OCI-LY1 (cell line): ENCODE measurements at regions not wholly inside any gene's neighbourhood (a gene's known extent, or its start where the extent isn't known, plus 50 kb on each side); places are given as distances from the start of the nearest gene placed in this dataset.

Source experiments
- EZH2 ChIP-seq: fragments of 200-600 bp; sonication (generic), shearing (Covaris generic); IDR thresholded peaks from 2 replicates; pipeline ENCODE4 v1.8.0; 2017; ENCODE audit warnings: borderline replicate concordance, mixed run types, mild to moderate bottlenecking, antibody characterized with exemption, low read length, moderate library complexity, mixed read lengths
- TF ChIP-seq, protein P1 (sequence below): fragments of 200-600 bp; sonication (generic), shearing (Covaris generic); IDR thresholded peaks from 2 replicates; pipeline ENCODE4 v1.5.1; 2017; ENCODE audit warnings: mild to moderate bottlenecking, antibody characterized with exemption, low read length, moderate library complexity, mixed read lengths

DNA sequence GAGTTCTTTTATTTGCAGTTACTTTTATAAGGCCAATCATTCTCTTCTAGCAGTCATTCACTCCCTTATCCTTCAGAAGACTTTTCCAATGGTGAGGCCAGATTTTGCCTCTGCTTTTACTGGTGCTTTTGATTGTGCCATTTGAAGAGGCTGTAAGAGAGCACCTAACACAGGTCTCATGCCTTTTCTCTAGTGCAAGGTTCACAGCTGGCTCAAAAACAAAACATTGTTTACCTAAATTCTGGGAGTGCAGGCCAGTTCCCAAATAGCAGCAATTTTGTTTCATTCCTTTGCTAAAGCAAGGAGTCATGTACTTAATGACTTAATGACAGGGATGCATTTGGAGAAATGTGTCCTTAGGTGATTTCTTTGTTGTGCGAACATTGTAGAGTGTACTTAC is 192.0 kb downstream of the SYT10 start:
- TF ChIP-seq, protein P1, sequence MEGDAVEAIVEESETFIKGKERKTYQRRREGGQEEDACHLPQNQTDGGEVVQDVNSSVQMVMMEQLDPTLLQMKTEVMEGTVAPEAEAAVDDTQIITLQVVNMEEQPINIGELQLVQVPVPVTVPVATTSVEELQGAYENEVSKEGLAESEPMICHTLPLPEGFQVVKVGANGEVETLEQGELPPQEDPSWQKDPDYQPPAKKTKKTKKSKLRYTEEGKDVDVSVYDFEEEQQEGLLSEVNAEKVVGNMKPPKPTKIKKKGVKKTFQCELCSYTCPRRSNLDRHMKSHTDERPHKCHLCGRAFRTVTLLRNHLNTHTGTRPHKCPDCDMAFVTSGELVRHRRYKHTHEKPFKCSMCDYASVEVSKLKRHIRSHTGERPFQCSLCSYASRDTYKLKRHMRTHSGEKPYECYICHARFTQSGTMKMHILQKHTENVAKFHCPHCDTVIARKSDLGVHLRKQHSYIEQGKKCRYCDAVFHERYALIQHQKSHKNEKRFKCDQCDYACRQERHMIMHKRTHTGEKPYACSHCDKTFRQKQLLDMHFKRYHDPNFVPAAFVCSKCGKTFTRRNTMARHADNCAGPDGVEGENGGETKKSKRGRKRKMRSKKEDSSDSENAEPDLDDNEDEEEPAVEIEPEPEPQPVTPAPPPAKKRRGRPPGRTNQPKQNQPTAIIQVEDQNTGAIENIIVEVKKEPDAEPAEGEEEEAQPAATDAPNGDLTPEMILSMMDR: no peak
- no peak for TF ChIP-seq EZH2
